Stomach (tissue), 8 donors: ENCODE measurements at regions not wholly inside any gene's neighbourhood (a gene's known extent, or its start where the extent isn't known, plus 50 kb on each side); places are given as distances from the start of the nearest gene placed in this dataset.
A peak's percentile ranks its signal among the peaks of the same experiment; 100 is the strongest.

ENCODE experiments used
- DNase-seq, 2 donors: peaks; one replicate each; pipeline versions ENCODE4 v3.0.0 to v3.0.0-alpha.2; 2013 to 2019
- H3K27ac ChIP-seq, 5 donors: fragments of 200-600 bp in 4 of 5; sonication (generic) in 4 of 5; one replicate each; pipeline ENCODE4 v1.5.1; 2013 to 2019; ENCODE audit warnings: mild to moderate bottlenecking in 1 of 5, moderate library complexity in 1 of 5
- H3K27me3 ChIP-seq, 3 donors: fragments of 200-600 bp; sonication (generic); one replicate each; pipeline ENCODE4 v1.5.1; 2017 to 2019; ENCODE audit warnings: mixed run types in 1 of 3
- H3K36me3 ChIP-seq, 4 donors: fragments of 200-600 bp; sonication (generic); 1 replicate in 3 of 4; 2 replicates in 1 of 4; pipeline ENCODE4 v1.5.1; 2016 to 2019
- H3K4me1 ChIP-seq, 4 donors: fragments of 200-600 bp; sonication (generic); one replicate each; pipeline ENCODE4 v1.5.1; 2016 to 2019
- H3K4me3 ChIP-seq, 4 donors: fragments of 200-600 bp; sonication (generic) in 3 of 4; one replicate each; pipeline ENCODE4 v1.5.1; 2016 to 2019; ENCODE audit warnings: mild to moderate bottlenecking in 1 of 4
- H3K9me3 ChIP-seq, 4 donors: fragments of 200-600 bp; sonication (generic); one replicate each; pipeline ENCODE4 v1.5.1; 2016 to 2019
- EP300 ChIP-seq: sonication (generic); formaldehyde crosslinking; IDR thresholded peaks from one replicate; pipeline ENCODE4 v1.6.1; 2017; ENCODE audit warnings: antibody characterized with exemption
- POLR2A ChIP-seq, 4 donors: fragments of 450-650 bp; IDR thresholded peaks; one replicate each; pipeline ENCODE4 v1.6.1; 2016; ENCODE audit warnings: antibody characterized with exemption in 4 of 4, control low read depth in 2 of 4, mild to moderate bottlenecking in 1 of 4, moderate library complexity in 1 of 4
- POLR2AphosphoS5 ChIP-seq, 3 donors: sonication (generic); formaldehyde crosslinking; IDR thresholded peaks; one replicate each; pipeline ENCODE4 v1.6.1; 2016; ENCODE audit warnings: antibody characterized with exemption in 3 of 3
- WGBS, 5 donors: extraction: QIAGEN DNeasy Blood & Tissue Kit in 3 of 5; methylation state at CpG; one replicate each; pipeline versions ENCODE4 v1.1.5 to v1.1.7; 2013 to 2018; 5-methylcytosine and 5-hydroxymethylcytosine counted together
- intact Hi-C: fragments of 100-400 bp; cut with DNase I; formaldehyde crosslinking; loops from one replicate; pipeline ENCODE4 v1.15.1; 2023; ENCODE audit warnings: low total_unique reads
- TF ChIP-seq, protein P1 (sequence below), 7 experiments: fragments of 450-650 bp in 4 of 7; fragments of 200-600 bp in 3 of 7; sonication (generic) in 3 of 7; IDR thresholded peaks; one replicate each; pipeline ENCODE4 v1.5.1; 2016 to 2019; ENCODE audit warnings: antibody characterized with exemption in 7 of 7, control low read depth in 2 of 7, mild to moderate bottlenecking in 1 of 7
- donor health status: healthy with polysubstance abuse.
- donor health status: Bipolar disorder and iron deficiency.
- donor health status: healthy.

GRCh38 chr9:134253606-134254205, 72.5 kb upstream of the RXRA start:
- TF ChIP-seq, protein P1, sequence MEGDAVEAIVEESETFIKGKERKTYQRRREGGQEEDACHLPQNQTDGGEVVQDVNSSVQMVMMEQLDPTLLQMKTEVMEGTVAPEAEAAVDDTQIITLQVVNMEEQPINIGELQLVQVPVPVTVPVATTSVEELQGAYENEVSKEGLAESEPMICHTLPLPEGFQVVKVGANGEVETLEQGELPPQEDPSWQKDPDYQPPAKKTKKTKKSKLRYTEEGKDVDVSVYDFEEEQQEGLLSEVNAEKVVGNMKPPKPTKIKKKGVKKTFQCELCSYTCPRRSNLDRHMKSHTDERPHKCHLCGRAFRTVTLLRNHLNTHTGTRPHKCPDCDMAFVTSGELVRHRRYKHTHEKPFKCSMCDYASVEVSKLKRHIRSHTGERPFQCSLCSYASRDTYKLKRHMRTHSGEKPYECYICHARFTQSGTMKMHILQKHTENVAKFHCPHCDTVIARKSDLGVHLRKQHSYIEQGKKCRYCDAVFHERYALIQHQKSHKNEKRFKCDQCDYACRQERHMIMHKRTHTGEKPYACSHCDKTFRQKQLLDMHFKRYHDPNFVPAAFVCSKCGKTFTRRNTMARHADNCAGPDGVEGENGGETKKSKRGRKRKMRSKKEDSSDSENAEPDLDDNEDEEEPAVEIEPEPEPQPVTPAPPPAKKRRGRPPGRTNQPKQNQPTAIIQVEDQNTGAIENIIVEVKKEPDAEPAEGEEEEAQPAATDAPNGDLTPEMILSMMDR (IDR thresholded peaks at IDR 0.05) = no peak
- TF ChIP-seq POLR2AphosphoS5 (IDR thresholded peaks at IDR 0.05) (no peak), POLR2A (IDR thresholded peaks at IDR 0.05) (no peak), EP300 (no peak)
- no peak for DNase-seq
- Histone ChIP-seq H3K27ac (no peak overlapping the region), H3K27me3 (no peaks in the 10 kb centered on the region), H3K9me3 (peaks cover 0 to 4% (median 1%) of the 10 kb centered on the region in 4 donors), H3K36me3 (no peaks in the 10 kb centered on the region), H3K4me3 (no peak overlapping the region), H3K4me1 (peaks cover 0 to 12% (median 0%) of the 10 kb centered on the region in 4 donors)
- intact Hi-C loops = no loop called here
- WGBS, 5 donors = 63 to 78% (median 74%) methylated on average over 4 of the region's 4 CpGs

DNA sequence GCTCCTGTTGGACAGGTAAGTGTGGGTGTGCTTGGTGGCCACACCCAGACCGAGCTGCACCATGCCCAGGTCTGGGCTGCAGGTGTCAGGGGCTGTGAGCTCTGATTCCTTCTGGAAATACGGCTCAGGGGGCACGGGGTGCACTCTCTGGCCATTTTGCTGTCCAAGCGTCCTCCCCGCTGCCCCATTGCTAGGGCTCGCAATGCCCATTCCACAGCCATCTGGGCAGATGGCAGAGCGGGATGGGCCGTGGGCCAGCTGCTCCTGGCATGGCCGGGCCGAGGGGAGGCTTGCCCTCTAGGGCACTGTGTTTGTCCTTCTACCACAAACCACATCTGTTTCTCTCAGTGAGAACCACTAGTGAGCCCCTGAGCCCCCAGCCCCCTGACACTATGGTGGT, 67.9 kb upstream of the RXRA start:
- TF ChIP-seq POLR2A (IDR thresholded peaks at IDR 0.05) (no peak), EP300 (no peak), POLR2AphosphoS5 (IDR thresholded peaks at IDR 0.05) (no peak)
- WGBS, 5 donors = 72 to 93% (median 77%) methylated on average over 3 to 10 of the region's 10 CpGs
- H3K4me3 ChIP-seq = no peak overlapping the region
- H3K27ac ChIP-seq = no peak overlapping the region
- peaks cover 0 to 3% (median 0%) of the 10 kb centered on the region in 3 donors for H3K27me3 ChIP-seq
- H3K36me3 ChIP-seq = no peaks in the 10 kb centered on the region
- no peaks in the 10 kb centered on the region for H3K9me3 ChIP-seq
- intact Hi-C loops = no loop called here
- peaks cover 0 to 17% (median 2%) of the 10 kb centered on the region in 4 donors for H3K4me1 ChIP-seq
- no peak for DNase-seq

- peaks cover 0 to 10% (median under 1%) of the 10 kb centered on the region in 3 donors for H3K27me3 ChIP-seq
- H3K9me3 ChIP-seq = no peaks in the 10 kb centered on the region
- no peak overlapping the region for H3K4me3 ChIP-seq
- H3K4me1 ChIP-seq = peaks cover 0 to 18% (median 5%) of the 10 kb centered on the region in 4 donors
- DNase-seq = peak in 1 of 2 donors; percentile 57
- TF ChIP-seq, protein P1 (IDR thresholded peaks at IDR 0.05) = no peak
- TF ChIP-seq EP300 = no peak
- TF ChIP-seq POLR2AphosphoS5 (IDR thresholded peaks at IDR 0.05) = no peak
- TF ChIP-seq POLR2A (IDR thresholded peaks at IDR 0.05) = no peak
- H3K27ac ChIP-seq = no peak overlapping the region
- intact Hi-C loops = no loop called here
- 51 to 72% (median 55%) methylated on average over 8 to 11 of the region's 11 CpGs for WGBS, 5 donors
- no peaks in the 10 kb centered on the region for H3K36me3 ChIP-seq
Measured at GRCh38 chr9:134258828-134259546, 67.3 kb upstream of the RXRA start.

- 89 to 98% (median 93%) methylated on average over 12 to 14 of the region's 14 CpGs for WGBS, 5 donors
- TF ChIP-seq EP300 (no peak), POLR2A (IDR thresholded peaks at IDR 0.05) (no peak), POLR2AphosphoS5 (IDR thresholded peaks at IDR 0.05) (no peak)
- TF ChIP-seq, protein P1 (IDR thresholded peaks at IDR 0.05) = no peak
- no peak for DNase-seq
- Histone ChIP-seq H3K4me1 (peaks cover 0 to 23% (median 6%) of the 10 kb centered on the region in 4 donors), H3K36me3 (no peaks in the 10 kb centered on the region), H3K27me3 (peaks cover 0 to 17% (median 8%) of the 10 kb centered on the region in 3 donors), H3K27ac (no peak overlapping the region), H3K9me3 (no peaks in the 10 kb centered on the region), H3K4me3 (no peak overlapping the region)
- intact Hi-C loops = no loop called here
Measured at GRCh38 chr9:134259708-134260107, 66.5 kb upstream of the RXRA start.
